GDM1 (cell line): ENCODE measurements at regions not wholly inside any gene's neighbourhood (a gene's known extent, or its start where the extent isn't known, plus 50 kb on each side); places are given as distances from the start of the nearest gene placed in this dataset.

Experiments used
- DNase-seq: peaks from one replicate; lab custom pipeline; 2025; lab: John Stamatoyannopoulos, UW

DNA sequence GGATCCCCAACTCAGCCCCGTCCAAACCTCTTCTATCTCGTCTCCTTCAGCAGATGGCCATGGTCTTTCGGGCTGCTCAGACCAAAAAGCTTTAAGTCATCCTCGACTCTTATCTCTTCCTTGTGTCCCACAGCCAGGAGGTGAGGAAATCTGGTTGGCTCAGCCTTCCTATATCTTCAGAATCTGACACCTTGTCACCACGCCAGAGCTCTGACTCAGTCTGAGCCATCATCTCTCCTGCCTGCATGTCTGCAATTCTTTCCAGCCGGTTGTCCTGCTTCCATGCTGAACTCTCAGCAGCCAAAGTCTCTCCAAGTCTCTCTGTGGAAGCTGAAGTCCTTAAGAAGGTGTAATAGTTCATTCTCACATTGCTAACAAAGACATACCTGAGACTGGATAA lies 419.3 kb upstream of the ADAMTS16 start:
- no peak for DNase-seq

GRCh38 chr5:4722886-4723285 lies 417.2 kb upstream of the ADAMTS16 start:
- no peak for DNase-seq

- DNase-seq: no peak
Observed at GRCh38 chr5:4725594-4725993, 414.5 kb upstream of the ADAMTS16 start.

GRCh38 chr5:4730279-4730678 lies 409.9 kb upstream of the ADAMTS16 start:
- no peak for DNase-seq

GRCh38 chr5:4734348-4734747 lies 405.8 kb upstream of the ADAMTS16 start:
- no peak for DNase-seq

DNA sequence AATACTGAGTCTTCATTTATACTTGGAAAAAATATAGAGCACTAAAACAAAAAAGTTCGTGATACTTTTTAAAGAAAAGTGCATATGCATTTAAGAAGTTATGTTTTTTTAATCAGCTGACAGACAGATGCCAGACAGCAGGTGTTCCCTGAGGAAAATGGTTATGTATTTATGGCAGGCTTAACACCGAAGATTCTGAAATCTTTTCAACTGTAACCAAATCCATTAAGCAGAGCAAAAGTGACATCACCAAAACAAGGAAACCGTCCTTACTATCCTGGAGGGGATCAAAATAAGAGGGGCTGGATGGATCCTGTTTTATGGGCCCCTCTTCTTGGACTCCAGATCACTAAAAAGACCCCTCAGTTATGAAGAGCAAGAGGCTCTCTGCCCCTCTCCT lies 404.9 kb upstream of the ADAMTS16 start:
- DNase-seq: no peak

- DNase-seq: no peak
Observed at GRCh38 chr5:4737868-4738267, 402.3 kb upstream of the ADAMTS16 start.

DNA sequence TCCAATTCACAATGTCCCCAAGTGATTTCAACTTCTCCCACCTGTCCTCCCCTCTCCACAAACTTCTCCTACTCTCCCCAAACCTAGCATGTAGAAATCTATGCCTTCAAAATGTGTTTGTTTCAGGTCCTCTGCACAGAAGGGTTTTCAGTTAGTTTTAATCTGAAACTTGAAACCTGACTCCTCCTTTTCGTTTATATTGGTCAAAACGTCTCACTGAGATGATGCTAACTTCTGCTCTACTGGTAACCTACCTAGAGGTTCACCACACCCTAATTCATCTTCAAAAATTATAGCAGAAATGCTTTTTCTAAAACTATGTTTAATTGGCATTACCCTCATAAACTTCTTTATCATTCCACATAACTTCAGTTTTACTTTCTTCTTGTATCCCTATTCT lies 401.8 kb upstream of the ADAMTS16 start:
- DNase-seq: no peak

GRCh38 chr5:4740156-4740555 lies 400.0 kb upstream of the ADAMTS16 start:
- DNase-seq: no peak

DNA sequence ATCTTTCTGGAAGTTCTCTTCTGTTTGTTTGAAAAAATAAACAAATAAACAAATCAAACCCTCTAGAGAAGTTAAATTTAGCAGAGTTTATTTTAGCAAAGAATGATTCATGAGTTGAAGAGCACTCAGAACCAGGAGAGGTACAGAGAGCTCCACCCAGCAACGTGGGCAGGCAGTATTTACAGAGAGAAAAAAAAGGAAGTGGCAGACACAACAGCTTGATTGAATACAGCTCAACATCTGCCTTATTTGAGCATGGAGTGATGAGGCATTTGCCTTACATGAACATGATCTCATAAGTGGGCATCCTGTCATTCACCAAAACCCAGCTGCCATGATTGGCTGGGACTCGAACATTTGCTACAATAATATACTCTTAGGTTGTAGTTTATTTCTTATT lies 381.6 kb upstream of the ADAMTS16 start:
- no peak for DNase-seq

DNA sequence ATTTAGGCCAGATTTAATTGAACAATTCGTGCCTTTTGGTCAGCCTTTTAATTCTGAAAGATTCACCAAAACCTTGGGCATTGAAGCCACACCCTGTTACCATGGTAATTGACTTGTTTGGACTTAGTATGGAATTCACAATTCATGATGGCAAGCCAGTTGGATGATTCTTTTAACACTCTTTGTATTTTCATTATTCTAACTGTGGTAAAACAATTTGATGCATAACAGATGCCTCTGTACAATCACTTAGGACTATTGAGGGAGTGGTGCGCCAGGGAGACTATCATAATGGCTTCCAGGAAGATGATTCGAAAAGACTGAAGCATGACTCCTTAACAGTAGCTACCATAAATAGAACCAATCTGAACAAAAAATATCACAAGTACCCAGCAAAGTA lies 381.1 kb upstream of the ADAMTS16 start:
- DNase-seq: no peak

DNA sequence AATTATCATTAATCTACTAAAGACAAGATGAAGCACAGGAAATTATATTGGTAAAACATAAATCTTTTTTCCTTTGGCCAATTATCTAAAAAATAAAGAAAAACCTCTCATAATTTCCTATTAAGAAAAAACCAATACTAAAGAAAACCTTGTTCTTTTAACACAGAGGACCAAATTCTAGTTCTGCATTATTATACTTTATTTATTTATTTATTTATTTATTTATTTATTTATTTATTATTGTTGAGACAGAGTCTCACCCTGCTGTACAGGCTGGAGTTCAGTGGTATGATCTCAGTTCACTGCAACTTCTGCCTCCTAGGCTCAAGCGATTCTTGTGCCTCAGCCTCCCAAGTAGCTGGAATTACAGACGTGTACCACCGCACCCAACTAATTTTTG lies 377.8 kb upstream of the ADAMTS16 start:
- DNase-seq: no peak

DNA sequence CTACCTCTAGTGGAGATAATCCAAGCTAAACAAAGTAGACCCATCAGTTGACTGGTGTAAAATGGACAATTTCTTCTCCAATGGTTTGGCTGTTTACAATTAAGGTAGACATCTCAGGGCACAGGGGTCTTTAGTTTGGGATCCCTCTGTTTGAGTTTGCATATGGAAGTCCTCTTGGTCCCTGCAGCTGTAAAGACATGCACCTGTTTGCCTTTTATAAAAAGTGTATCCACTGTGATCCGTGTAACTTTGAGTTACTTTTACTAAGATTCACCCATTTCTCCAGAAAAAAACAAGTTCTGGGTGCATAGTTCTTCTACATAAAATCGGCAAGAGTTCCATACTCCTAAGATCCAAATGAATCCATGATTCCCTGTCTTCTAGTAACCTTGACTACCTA lies 374.7 kb upstream of the ADAMTS16 start:
- no peak for DNase-seq

GRCh38 chr5:4766101-4766500 lies 374.0 kb upstream of the ADAMTS16 start:
- DNase-seq: no peak

DNA sequence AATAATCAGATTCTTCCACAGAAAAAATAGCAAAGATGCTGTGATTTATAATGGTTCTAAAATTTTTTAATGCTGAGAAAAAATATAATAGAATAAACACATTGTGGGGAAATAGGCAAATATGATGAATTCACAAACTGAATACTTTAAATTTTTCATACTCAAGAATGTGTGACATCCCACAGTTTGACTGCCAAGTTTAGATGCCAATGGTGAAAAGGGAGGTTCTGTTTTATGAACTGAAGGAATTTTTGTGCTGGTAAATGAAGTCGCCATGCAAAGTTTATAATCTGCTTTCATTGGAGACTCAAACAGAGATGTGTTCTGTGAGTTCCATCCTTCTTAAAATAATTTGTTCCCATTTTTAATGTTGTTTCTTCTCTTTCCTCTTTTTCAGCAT lies 367.5 kb upstream of the ADAMTS16 start:
- no peak for DNase-seq

DNA sequence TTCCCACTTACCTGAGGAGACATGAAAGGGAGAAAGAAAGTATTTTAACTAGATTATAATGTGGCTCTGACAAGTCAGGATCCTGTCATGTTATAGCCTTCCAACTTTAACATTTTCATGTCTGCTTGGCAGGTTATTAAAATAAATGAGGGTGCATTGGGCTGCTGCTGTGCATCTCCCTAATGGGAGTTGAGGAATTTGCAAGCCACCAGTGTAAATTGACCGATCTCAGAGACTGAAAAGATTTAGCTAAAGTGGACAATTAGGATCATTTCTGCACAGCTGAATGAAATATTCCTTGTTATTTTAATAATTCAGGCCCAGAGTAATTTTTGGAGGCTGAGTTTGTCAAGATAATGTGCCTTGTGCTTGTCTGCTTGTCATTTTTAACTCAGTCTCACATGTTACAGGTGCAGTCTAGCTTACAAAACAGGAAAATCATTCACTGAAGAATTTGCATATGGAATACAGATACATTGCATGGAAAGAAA lies 366.3 kb upstream of the ADAMTS16 start:
- DNase-seq: no peak

GRCh38 chr5:4777435-4777834 lies 362.7 kb upstream of the ADAMTS16 start:
- no peak for DNase-seq

DNA sequence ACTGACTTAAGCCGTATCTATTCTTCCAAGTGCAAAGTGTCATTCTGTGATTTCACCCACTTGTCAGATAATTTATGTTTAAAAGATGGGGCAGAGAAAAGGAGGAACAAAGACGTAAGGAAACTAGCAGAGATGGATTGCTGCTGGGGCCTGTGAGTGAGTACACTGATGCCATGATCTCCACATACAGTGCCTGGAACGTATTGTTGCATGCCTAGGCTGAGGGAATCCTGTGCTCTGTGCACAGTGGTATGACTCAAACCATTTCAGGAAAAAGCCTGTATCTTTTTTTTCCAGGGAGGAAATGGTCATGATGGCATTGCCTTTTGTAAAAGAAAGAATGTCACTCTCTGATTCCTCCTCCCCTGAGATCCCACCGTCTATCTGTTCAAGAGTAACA lies 359.5 kb upstream of the ADAMTS16 start:
- DNase-seq: no peak

- no peak for DNase-seq
Observed at GRCh38 chr5:4781299-4781698, 358.8 kb upstream of the ADAMTS16 start.

DNA sequence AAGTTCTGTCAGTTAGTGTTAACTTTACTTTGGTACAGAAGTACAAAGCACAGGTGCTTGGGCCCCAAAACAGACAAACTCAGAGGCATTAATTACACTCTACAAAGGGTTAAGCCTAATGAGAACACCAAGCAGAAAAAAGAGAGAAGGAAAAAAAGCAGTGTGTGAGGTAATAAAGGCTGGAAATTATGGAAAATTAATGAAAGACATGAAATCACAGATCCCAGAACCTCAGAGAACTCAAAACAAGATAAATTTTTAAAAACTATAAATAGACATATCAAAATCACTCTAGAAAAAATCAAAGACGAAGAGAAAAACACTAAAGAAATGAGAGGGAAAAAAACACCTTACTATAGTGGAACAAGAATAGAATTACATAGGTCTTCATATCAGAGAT lies 354.2 kb upstream of the ADAMTS16 start:
- DNase-seq: no peak

DNA sequence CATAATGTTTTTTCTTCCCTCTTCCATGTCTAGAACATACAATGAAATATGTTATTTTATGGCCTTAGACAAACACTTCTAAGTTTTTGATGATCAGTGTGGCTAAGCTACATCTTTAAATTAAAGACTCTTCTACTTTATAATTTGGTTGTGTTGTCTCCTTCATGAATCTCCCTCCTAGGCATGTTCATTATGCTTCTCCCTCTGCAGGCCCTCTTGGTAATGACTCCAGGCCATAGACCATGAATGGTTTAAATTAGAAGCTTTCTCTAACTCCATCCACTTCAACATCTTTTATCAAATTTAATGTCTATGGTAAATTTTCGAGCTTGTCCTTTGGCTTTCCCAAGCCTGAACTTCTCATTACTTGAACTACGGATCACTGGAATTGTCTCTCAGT lies 342.7 kb upstream of the ADAMTS16 start:
- no peak for DNase-seq

DNA sequence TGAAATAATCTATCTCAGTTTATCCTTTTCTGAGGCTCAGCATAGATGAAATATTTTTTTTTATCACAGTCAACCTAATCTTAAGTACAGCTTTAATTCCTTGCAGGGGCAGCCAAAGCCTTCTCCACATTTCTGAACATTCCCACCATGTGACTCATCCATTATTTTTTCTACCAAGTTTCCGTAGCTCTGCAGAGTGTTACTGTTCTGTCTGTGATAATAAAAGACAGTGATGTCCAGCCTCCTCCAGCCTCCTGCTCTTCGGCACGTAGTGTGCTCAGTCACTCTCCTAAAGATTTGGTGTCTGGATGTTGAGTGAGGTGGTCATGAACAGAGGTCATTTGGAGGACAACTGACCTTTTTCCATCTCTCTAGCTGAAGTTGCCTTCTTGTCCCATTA lies 338.1 kb upstream of the ADAMTS16 start:
- no peak for DNase-seq

- no peak for DNase-seq
Observed at GRCh38 chr5:4804691-4805360, 335.3 kb upstream of the ADAMTS16 start.

DNA sequence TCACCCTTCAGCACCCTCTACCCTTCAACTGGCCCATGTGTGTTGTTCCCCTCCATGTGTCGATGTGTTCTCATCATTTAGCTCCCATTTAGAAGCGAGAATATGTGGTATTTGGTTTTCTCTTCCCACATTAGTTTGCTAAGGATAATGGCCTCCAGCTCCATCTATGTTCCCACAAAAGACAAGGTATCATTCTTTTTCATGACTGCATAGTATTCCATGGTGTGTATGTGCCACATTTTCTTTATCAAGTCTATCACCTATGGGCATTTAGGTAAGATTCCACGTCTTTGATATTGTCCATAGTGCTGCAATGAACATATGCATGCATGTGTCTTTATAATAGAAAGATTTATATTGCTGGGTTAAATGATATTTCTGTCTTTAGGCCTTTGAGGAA lies 325.1 kb upstream of the ADAMTS16 start:
- DNase-seq: no peak

GRCh38 chr5:4817767-4818166 lies 322.4 kb upstream of the ADAMTS16 start:
- DNase-seq: no peak
